HG02885 (cell line): ENCODE measurements at regions not wholly inside any gene's neighbourhood (a gene's known extent, or its start where the extent isn't known, plus 50 kb on each side); places are given as distances from the start of the nearest gene placed in this dataset.
"Not testable (repeated sequence)": the region's sequence is repeated elsewhere in the genome, so short reads cannot be mapped to it uniquely, and the experiment has no call there.

ENCODE experiments used
- ATAC-seq: cut with Tn5 transposase; IDR thresholded peaks from one replicate; pipeline ENCODE4 v1.9.1; 2021; ENCODE audit warnings: mild to moderate bottlenecking; ENCODE audit not compliant: unreplicated experiment, poor library complexity

DNA sequence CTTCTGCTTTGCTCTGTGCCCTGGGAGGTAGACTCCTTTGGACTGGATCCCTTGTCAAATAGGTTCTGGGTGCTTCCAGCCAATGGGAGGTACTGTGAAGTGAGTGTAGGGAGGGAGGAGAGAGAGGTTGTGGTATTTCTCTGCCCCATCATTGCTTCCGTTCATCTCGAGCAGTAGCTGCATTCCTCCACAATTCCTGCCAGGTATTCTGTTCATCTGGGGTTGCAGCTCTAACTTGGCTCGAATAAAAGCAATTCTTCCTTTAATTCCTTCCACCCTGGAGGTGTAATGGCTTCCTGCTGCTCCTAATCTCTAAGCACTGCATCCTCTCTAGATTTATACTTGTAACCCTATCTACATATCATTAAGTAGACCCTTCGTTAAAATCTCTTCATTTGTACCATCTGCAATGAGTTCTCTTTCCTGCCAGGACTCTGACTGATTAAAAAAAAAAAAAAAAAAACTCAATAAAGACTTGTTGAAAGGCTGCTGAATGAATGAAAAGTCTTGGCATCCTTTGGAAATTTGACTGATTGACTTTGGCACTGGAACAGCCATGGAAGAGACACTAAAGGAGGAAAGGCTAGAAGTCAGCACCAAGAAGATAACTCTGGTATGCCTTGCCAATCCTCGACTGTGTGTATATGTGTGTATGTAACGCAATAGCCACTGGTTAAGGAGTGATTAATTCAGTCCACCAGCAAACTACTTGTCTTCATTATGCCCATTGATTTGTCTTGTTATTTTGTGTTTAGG is 616.9 kb upstream of the SOX9 start:
- no peak for ATAC-seq

DNA sequence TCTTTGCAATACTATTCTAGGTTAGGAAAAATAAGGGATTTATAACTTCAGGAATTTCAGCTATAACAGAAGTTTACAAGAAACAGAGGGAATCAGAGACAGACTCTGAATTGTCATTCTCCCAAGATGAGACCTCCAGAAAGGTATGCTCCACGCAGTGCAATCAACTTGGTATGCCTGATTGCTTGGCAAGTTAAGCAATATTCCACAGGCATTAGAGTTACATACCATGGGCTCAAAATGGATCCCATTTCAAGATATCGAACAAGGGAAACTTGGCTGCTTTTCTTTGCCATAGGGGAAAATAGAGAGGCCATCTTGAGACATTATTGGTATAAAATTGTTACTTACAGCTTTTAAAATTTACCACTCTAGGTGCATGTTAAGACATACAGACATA is 615.6 kb upstream of the SOX9 start:
- ATAC-seq: no peak

DNA sequence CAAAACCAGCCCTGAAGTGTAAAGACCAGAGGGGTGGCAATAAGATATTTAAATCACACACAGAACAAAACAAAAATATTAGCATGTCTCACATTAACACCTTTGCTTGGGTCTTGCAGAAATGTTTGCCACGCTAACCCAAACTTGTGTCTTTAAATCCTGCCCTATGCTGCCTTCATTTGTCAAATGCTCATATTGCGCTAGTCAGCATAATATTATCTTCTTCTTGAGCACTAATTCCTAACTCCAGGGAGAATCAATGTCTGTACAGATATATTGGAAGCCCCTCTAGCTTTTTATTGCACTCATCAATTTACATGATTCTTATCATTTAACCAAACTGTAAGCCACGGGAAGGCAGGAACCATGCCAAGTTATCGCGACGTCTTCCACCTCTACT is 614.8 kb upstream of the SOX9 start:
- no peak for ATAC-seq

- ATAC-seq: no peak
Observed at GRCh38 chr17:71511266-71511995, 609.4 kb upstream of the SOX9 start.

GRCh38 chr17:71513725-71514124 is 607.1 kb upstream of the SOX9 start:
- not testable (repeated sequence) for ATAC-seq

GRCh38 chr17:71516149-71516548 is 604.7 kb upstream of the SOX9 start:
- no peak for ATAC-seq

GRCh38 chr17:71519285-71519684 is 601.5 kb upstream of the SOX9 start:
- ATAC-seq: no peak

GRCh38 chr17:71521724-71522123 is 599.1 kb upstream of the SOX9 start:
- no peak for ATAC-seq

DNA sequence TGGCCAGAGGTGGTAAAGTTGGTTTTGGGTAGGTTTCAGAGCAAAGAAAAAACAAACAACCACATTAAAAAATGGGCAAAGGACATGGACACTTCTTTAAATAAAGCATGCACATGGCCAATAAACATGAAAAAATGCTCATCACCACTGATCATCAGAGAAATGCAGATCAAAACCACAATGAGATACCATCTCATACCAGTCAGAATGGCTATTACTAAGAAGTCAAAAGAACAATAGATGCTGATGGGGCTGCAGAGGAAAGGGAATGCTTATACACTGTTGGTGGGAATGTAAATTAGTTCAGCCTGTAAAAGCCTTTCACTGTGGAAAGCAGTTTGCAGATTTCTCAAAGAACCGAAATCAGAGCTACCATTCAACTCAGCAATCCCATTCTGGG is 598.4 kb upstream of the SOX9 start:
- no peak for ATAC-seq

- ATAC-seq: no peak
Observed at GRCh38 chr17:71527311-71527710, 593.5 kb upstream of the SOX9 start.

GRCh38 chr17:71528210-71528609 is 592.6 kb upstream of the SOX9 start:
- no peak for ATAC-seq

DNA sequence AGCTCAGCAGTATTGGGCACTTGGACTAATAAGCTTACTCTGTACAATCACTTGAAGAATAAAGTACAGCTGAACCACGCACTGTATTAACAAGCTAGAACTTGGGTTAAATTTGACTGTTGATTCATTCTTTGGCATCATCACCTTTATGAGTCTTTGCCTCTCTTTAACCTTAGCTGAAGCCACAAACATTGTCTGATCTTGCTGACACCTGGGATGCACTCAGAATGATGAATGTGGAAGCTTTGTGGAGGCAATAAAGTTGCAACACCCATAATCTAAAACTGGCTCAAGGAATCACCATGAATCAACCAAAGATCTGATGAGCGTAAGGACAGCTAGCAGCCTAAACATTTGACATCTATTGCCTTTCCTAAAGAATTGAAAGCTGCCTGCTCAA is 590.6 kb upstream of the SOX9 start:
- ATAC-seq: no peak

- no peak for ATAC-seq
Observed at GRCh38 chr17:71535321-71535720, 585.5 kb upstream of the SOX9 start.

DNA sequence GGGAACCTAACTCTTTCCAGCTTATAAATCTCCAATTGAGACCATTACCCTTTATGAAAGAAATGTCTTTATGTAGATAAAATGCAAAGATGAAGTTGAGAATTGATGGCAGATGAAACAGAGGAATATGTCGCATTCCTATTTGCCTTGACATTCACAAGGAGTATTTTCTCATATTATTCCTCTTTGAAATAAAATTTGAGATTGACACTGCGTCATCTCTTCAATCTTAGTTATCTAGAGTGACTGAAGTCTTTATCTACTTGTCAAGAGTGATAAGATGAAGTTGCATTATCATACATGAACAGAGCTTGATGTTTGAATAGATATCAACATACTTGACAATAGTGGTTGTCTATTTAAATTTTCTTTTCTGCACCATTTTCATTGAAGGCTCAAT is 574.4 kb upstream of the SOX9 start:
- no peak for ATAC-seq

GRCh38 chr17:71547904-71548303 is 572.9 kb upstream of the SOX9 start:
- ATAC-seq: no peak

GRCh38 chr17:71548540-71549190 is 572.2 kb upstream of the SOX9 start:
- ATAC-seq: no peak

DNA sequence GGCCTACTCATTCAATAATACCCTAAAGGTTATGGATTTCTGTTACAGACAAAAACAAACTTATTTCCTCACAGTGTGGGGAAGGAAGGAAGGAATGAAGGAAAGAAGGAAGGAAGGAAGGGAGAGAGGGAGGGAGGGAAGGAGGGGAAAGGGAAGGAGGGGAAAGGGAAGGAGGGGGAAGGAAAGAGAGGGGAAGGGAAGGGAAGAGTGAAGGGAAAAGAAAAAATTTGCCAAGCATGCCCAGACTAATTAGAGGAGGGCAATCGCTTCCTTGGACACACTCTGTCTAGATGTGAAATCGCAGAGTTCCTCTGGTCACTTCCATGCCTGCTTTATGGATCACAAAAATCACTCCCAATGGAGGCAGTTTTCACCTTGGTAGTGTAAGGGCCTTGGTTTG is 570.1 kb upstream of the SOX9 start:
- no peak for ATAC-seq

GRCh38 chr17:71553381-71553780 is 567.4 kb upstream of the SOX9 start:
- ATAC-seq: no peak

DNA sequence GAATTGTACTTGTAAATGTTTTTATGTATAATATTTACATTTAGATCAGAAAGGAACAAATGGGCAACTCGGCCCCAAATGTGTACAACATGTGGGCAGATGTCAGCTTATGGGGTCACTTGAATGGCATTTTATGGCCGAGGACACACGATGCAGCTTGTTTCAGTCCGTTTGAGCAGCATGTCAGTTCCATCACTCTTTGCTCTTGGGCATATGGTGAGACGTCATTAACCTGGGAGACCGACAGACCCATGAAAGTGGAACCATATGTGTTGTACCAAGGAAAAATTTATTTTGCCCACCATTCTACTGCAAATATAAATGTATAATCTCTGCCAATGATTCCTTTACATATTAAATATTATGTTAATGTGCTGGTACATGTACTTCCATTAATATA is 561.9 kb upstream of the SOX9 start:
- ATAC-seq: no peak

DNA sequence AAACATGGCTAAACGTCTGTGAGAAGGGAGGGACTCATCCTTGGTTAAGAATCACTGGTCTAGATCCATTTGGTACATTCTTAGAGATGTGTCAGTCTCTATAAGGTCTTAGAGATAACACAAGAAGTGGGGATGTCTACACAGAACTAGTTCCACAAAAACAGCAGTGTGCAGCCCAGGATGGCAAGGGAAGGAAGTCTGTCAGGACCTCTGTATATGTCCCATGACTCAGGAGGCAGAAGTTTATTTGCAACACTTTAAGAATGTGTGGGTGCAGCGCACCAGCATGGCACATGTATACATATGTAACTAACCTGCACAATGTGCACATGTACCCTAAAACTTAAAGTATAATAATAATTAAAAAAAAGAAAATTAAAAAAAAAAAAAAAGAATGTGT is 548.5 kb upstream of the SOX9 start:
- no peak for ATAC-seq

GRCh38 chr17:71578446-71578845 is 542.4 kb upstream of the SOX9 start:
- ATAC-seq: no peak
